ENCODE measurements at regions not wholly inside any gene's neighbourhood (a gene's known extent, or its start where the extent isn't known, plus 50 kb on each side); places are given as distances from the start of the nearest gene placed in this dataset.

- no peak for DNase-seq (ENCODE audit: low read depth)
- no peak for TF ChIP-seq CTCF (IDR thresholded peaks at IDR 0.05; ENCODE audit: low read length, missing control alignments)
- no peak overlapping the region for H3K4me3 ChIP-seq (replicated peaks; ENCODE audit: low read depth, low read length)
Measured at GRCh38 chr1:237999426-238000052, 108.8 kb upstream of the ZP4 start.

GRCh38 chr1:237998581-237998980, 107.9 kb upstream of the ZP4 start:
- no peak for DNase-seq (ENCODE audit: low read depth)
- no peak for TF ChIP-seq CTCF (IDR thresholded peaks at IDR 0.05; ENCODE audit: low read length, missing control alignments)
- H3K4me3 ChIP-seq (replicated peaks; ENCODE audit: low read depth, low read length) = no peak overlapping the region

GRCh38 chr1:237983496-237983895, 92.8 kb upstream of the ZP4 start:
- no peak overlapping the region for H3K4me3 ChIP-seq (replicated peaks; ENCODE audit: low read depth, low read length)

GRCh38 chr1:237981223-237981622, 90.5 kb upstream of the ZP4 start:
- no peak overlapping the region for H3K4me3 ChIP-seq (replicated peaks; ENCODE audit: low read depth, low read length)
- no peak for DNase-seq (ENCODE audit: low read depth)

More at GRCh38 chr1:237983496-237983895, 92.8 kb upstream of the ZP4 start:
- DNase-seq (ENCODE audit: low read depth) = no peak
- TF ChIP-seq CTCF (IDR thresholded peaks at IDR 0.05; ENCODE audit: low read length, missing control alignments) = no peak

GRCh38 chr1:237976331-237976730, 85.6 kb upstream of the ZP4 start:
- no peak for TF ChIP-seq CTCF (IDR thresholded peaks at IDR 0.05; ENCODE audit: low read length, missing control alignments)
- H3K4me3 ChIP-seq (replicated peaks; ENCODE audit: low read depth, low read length) = no peak overlapping the region
- DNase-seq (ENCODE audit: low read depth) = no peak

More at GRCh38 chr1:237981223-237981622, 90.5 kb upstream of the ZP4 start:
- TF ChIP-seq CTCF (IDR thresholded peaks at IDR 0.05; ENCODE audit: low read length, missing control alignments) = no peak

GRCh38 chr1:237975903-237976302, 85.2 kb upstream of the ZP4 start:
- no peak for DNase-seq (ENCODE audit: low read depth)
- no peak for TF ChIP-seq CTCF (IDR thresholded peaks at IDR 0.05; ENCODE audit: low read length, missing control alignments)
- H3K4me3 ChIP-seq (replicated peaks; ENCODE audit: low read depth, low read length) = no peak overlapping the region

GRCh38 chr1:237975376-237975775, 84.7 kb upstream of the ZP4 start:
- DNase-seq (ENCODE audit: low read depth) = no peak
- no peak overlapping the region for H3K4me3 ChIP-seq (replicated peaks; ENCODE audit: low read depth, low read length)
- TF ChIP-seq CTCF (IDR thresholded peaks at IDR 0.05; ENCODE audit: low read length, missing control alignments) = no peak

All from fibroblast of pulmonary artery (primary cell).